ENCODE measurements at regions not wholly inside any gene's neighbourhood (a gene's known extent, or its start where the extent isn't known, plus 50 kb on each side); places are given as distances from the start of the nearest gene placed in this dataset.
"Not testable (repeated sequence)": the region's sequence is repeated elsewhere in the genome, so short reads cannot be mapped to it uniquely, and the experiment has no call there.

GRCh38 chr12:14242825-14243224 lies 122.7 kb upstream of the ATF7IP start:
- DNase-seq (ENCODE audit: low read depth, low spot score); H3K4me3 ChIP-seq (ENCODE audit: low read length): not testable (repeated sequence)

GRCh38 chr12:14243941-14244340 lies 121.5 kb upstream of the ATF7IP start:
- DNase-seq (ENCODE audit: low read depth, low spot score) = no peak
- H3K4me3 ChIP-seq (ENCODE audit: low read length) = no peak overlapping the region

- DNase-seq (ENCODE audit: low read depth, low spot score) = no peak
Observed at GRCh38 chr12:14244876-14245669, 120.4 kb upstream of the ATF7IP start.

GRCh38 chr12:14247166-14247565 lies 118.3 kb upstream of the ATF7IP start:
- no peak overlapping the region for H3K4me3 ChIP-seq (ENCODE audit: low read length)
- no peak for DNase-seq (ENCODE audit: low read depth, low spot score)

More at GRCh38 chr12:14244876-14245669, 120.4 kb upstream of the ATF7IP start:
- H3K4me3 ChIP-seq (ENCODE audit: low read length) = no peak overlapping the region

GRCh38 chr12:14249368-14249767 lies 116.1 kb upstream of the ATF7IP start:
- no peak overlapping the region for H3K4me3 ChIP-seq (ENCODE audit: low read length)
- no peak for DNase-seq (ENCODE audit: low read depth, low spot score)

GRCh38 chr12:14252697-14253096 lies 112.8 kb upstream of the ATF7IP start:
- DNase-seq (ENCODE audit: low read depth, low spot score) = no peak
- H3K4me3 ChIP-seq (ENCODE audit: low read length) = no peak overlapping the region

GRCh38 chr12:14253496-14253895 lies 112.0 kb upstream of the ATF7IP start:
- no peak overlapping the region for H3K4me3 ChIP-seq (ENCODE audit: low read length)

GRCh38 chr12:14254781-14255180 lies 110.7 kb upstream of the ATF7IP start:
- DNase-seq (ENCODE audit: low read depth, low spot score) = no peak

More at GRCh38 chr12:14253496-14253895, 112.0 kb upstream of the ATF7IP start:
- DNase-seq (ENCODE audit: low read depth, low spot score) = no peak

GRCh38 chr12:14256121-14256520 lies 109.4 kb upstream of the ATF7IP start:
- peak overlapping the region; percentile 7; the same call in 1 of the 2 replicates for H3K4me3 ChIP-seq (ENCODE audit: low read length)
- DNase-seq (ENCODE audit: low read depth, low spot score) = peak; percentile 84

More at GRCh38 chr12:14254781-14255180, 110.7 kb upstream of the ATF7IP start:
- no peak overlapping the region for H3K4me3 ChIP-seq (ENCODE audit: low read length)

- 0 out of 2 replicates have a peak overlapping the region, but pooled peaks have one; percentile 7 for H3K4me3 ChIP-seq (ENCODE audit: low read length)
- peak; percentile 92 for DNase-seq (ENCODE audit: low read depth, low spot score)
Observed at GRCh38 chr12:14256555-14257169, 108.8 kb upstream of the ATF7IP start.

- no peak for DNase-seq (ENCODE audit: low read depth, low spot score)
- peak overlapping the region; percentile 4 for H3K4me3 ChIP-seq (ENCODE audit: low read length)
Observed at GRCh38 chr12:14257303-14257733, 108.2 kb upstream of the ATF7IP start.

GRCh38 chr12:14257734-14258574 lies 107.5 kb upstream of the ATF7IP start:
- DNase-seq (ENCODE audit: low read depth, low spot score) = peak; percentile 99
- no peak overlapping the region; the same call in none of the 2 replicates for H3K4me3 ChIP-seq (ENCODE audit: low read length)

GRCh38 chr12:14258575-14258940 lies 106.9 kb upstream of the ATF7IP start:
- H3K4me3 ChIP-seq (ENCODE audit: low read length) = no peak overlapping the region
- no peak for DNase-seq (ENCODE audit: low read depth, low spot score)

- DNase-seq (ENCODE audit: low read depth, low spot score) = no peak
- H3K4me3 ChIP-seq (ENCODE audit: low read length) = no peak overlapping the region
Observed at GRCh38 chr12:14259481-14260010, 105.9 kb upstream of the ATF7IP start.

GRCh38 chr12:14260011-14260993 lies 105.2 kb upstream of the ATF7IP start:
- H3K4me3 ChIP-seq (ENCODE audit: low read length) = no peak overlapping the region

GRCh38 chr12:14261096-14261495 lies 104.4 kb upstream of the ATF7IP start:
- DNase-seq (ENCODE audit: low read depth, low spot score) = no peak
- no peak overlapping the region for H3K4me3 ChIP-seq (ENCODE audit: low read length)

More at GRCh38 chr12:14260011-14260993, 105.2 kb upstream of the ATF7IP start:
- no peak for DNase-seq (ENCODE audit: low read depth, low spot score)

- DNase-seq (ENCODE audit: low read depth, low spot score) = no peak
- no peak overlapping the region for H3K4me3 ChIP-seq (ENCODE audit: low read length)
Observed at GRCh38 chr12:14261861-14262260, 103.6 kb upstream of the ATF7IP start.

All from Jurkat, Clone E6-1 (cell line).